GM13976 (cell line): ENCODE measurements at regions not wholly inside any gene's neighbourhood (a gene's known extent, or its start where the extent isn't known, plus 50 kb on each side); places are given as distances from the start of the nearest gene placed in this dataset.

Experiments used
- DNase-seq: peaks from one replicate; pipeline ENCODE4 v3.0.0; 2012; ENCODE audit warnings: low spot score
- in situ Hi-C: fragments of 300-500 bp; cut with MboI; formaldehyde crosslinking; loops from one replicate; pipeline ENCODE4 v1.12.0; 2022; ENCODE audit warnings: low sequenced_read_pairs, mixed read lengths, inconsistent platforms; ENCODE audit not compliant: unreplicated experiment
- TF ChIP-seq, protein P1 (sequence below): IDR thresholded peaks from 2 replicates; pipeline ENCODE4 v1.5.1; 2012; ENCODE audit warnings: borderline replicate concordance, mild to moderate bottlenecking; ENCODE audit not compliant: insufficient read depth; ENCODE audit errors: extremely low read depth, missing control alignments, control extremely low read depth

DNA sequence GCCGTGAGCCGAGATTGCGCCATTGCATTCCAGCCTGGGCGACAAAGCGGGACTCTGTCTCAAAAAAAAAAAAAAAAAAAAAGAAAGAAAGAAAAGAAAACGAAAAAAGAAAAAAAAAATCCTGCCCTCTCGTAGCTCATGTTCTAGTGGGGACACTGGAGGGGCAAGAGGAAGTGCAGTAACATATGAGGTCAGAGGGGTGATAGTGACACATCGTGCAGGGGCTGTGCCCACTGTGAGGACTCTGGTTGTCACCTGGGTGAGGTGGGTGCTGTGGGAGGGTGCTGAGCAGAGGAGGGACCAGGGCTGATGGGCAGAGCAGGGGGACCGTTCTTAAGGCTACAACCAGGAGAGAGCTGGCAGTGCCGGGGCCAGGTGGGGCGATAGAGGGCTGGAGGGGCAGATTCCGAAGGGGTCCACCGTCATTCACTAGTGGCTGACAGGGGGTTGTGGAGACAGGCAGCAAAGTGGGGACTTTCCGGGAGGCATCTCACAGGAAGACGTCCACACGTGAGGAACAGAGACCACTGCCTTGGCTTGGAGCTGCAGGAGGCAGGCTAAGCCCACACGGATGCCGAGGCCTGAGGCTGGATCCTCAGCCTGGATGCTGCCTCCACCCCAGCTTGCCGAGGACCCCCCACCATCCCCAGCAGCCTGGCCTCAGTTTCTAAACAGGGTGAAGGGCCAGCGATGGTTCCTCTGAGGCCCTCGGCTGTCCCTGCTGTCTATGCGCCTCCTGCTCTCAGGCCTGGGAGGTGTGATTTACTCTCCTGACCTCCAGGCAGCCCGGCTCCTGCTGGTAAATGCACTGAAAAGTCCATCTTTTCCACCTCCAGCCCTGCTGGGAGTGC lies 154.3 kb upstream of the IQSEC1 start:
- in situ Hi-C loops, result no loop called here
- DNase-seq, result no peak
- TF ChIP-seq, protein P1, sequence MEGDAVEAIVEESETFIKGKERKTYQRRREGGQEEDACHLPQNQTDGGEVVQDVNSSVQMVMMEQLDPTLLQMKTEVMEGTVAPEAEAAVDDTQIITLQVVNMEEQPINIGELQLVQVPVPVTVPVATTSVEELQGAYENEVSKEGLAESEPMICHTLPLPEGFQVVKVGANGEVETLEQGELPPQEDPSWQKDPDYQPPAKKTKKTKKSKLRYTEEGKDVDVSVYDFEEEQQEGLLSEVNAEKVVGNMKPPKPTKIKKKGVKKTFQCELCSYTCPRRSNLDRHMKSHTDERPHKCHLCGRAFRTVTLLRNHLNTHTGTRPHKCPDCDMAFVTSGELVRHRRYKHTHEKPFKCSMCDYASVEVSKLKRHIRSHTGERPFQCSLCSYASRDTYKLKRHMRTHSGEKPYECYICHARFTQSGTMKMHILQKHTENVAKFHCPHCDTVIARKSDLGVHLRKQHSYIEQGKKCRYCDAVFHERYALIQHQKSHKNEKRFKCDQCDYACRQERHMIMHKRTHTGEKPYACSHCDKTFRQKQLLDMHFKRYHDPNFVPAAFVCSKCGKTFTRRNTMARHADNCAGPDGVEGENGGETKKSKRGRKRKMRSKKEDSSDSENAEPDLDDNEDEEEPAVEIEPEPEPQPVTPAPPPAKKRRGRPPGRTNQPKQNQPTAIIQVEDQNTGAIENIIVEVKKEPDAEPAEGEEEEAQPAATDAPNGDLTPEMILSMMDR, result no peak

DNA sequence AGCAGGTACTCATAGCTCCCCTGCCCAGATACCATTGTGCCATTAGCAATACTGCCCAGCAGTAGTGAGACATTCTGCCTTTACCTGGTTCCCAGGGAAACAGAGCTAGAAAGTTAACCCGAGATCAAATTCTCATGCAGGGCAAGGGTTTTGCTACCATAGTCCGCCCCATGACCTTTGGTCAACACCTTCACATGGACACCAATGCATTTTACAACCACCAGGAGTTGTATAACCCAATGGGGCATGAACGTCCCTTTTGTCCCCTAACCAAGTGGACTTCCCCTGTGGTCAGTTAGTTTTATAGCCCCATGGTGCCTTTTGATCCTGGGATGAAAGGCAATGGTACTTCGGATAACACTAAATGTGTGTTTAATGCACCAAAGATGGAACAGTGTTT lies 151.7 kb upstream of the IQSEC1 start:
- DNase-seq, result no peak
- TF ChIP-seq, protein P1, result no peak
- in situ Hi-C loops, result no loop called here

DNA sequence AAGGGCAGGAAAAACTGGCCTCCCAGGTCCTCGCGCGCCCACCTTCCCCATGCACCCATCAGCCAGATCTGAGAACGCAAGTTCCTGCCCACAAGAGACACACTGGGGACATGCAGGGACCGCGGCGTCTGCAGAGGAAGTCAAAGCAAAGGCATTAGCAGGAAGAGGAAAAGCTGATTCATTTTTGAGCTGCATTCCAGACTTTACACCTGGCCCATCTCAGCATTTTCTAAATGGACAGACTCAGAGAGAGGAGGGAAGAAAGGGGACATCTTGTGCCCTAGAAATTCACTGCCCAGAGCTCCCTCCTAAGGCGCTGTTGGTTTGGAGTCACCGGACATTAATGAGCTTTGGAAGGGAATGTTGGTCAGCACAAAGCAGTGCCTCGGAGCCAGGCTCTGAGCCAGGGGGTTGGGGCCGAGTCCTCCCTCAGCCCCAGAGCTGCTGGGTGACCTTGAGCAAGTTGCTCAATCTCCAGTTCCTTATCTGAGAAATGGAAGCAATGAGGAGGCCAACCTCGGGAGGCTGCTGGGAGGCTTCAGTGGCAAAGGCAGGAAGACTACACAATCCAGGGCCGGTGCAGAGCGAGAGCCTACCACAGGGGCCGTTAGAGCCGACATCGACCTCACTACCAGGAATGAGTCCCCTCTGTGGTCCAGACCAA lies 150.5 kb upstream of the IQSEC1 start:
- TF ChIP-seq, protein P1, result no peak
- in situ Hi-C loops, result no loop called here
- DNase-seq, result no peak

DNA sequence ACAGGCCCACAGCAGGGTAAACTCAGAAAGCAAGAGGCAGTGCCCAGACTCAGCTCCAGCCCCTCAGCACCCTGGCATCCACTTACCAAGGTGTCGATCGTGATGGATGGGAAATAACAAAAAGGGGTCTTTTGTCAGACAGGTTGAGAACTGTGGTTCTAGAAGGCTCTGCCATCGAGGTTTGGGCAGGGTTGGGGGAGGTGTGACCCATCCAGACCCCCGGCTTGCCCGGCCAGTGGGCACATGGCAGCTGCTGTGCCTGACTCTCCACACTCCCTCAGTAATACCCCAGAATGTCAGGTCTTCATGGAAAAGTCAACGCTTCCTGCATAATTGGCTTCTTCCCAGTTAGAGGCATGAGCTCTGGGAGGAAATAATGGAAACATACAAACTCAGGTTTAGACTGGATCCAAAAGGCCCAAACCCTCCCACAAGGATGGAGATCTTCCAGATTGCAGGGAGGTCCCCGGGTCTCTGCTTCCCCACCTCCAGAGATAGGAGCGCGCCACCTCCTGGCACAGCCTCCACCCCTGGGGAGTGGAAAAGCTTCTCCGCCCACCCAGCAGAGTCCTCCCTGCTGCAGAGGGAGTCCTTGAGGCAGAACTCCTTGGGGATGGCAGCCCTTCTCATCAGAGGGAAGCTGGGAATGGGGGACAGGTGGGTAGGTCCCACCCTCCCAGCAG lies 149.8 kb upstream of the IQSEC1 start:
- no peak for DNase-seq
- in situ Hi-C loops, result no loop called here
- TF ChIP-seq, protein P1, result no peak

DNA sequence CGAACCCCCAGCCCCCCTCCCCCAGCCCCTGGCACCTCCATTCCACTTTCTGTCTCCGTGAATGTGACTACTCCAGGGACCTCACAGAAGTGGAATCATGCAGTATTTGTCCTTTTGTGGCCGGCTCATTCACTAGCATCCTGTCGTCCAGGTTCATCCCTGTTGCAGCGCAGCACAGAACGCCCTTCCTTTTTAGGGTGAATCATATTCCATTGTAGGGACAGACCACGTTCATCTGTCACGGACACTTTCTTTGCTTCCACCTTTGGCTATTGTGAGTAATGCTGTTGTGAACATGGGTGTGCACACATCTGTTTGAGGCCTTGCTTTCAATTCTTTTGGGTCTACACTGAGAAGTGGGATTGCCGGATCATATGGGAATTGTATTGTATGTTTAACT lies 148.9 kb upstream of the IQSEC1 start:
- DNase-seq, result no peak
- in situ Hi-C loops, result no loop called here
- TF ChIP-seq, protein P1, result no peak

DNA sequence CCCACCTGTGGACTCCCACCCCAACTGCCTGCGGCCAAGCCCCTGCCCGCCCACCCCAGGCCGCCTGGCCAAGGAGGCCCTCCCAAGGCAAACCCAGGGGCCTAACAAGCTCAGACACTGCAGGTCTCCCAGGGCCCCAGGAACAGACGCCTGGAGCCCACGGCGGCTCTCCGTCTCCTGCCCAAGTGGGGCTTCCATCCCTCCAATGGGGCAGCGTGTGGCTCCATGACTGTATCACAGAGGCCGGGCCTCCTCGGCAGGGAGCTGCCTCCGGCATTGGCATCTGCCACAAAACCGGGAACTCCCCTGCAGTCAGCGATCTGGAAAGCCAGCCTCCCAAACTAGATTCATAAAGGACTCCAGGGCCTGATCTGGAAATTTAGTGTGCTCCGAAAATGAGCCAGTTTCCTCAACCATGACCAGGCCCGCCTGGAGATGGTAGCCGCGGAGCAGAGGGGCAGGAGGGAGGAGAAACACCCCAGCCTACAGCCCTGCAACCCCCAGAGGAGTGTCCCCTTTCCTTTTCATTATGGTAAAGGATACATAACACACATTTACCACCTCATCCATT lies 148.3 kb upstream of the IQSEC1 start:
- TF ChIP-seq, protein P1, result no peak
- in situ Hi-C loops, result no loop called here
- no peak for DNase-seq
